Testis (tissue), 2 donors: ENCODE measurements at regions not wholly inside any gene's neighbourhood (a gene's known extent, or its start where the extent isn't known, plus 50 kb on each side); places are given as distances from the start of the nearest gene placed in this dataset.

Experiments
- DNase-seq: peaks from one replicate; pipeline ENCODE4 v3.0.0-alpha.2; 2019
- H3K27ac ChIP-seq, 2 donors: fragments of 200-600 bp; sonication (generic); one replicate each; pipeline ENCODE4 v1.5.1; 2019
- H3K27me3 ChIP-seq: fragments of 200-600 bp; sonication (generic); one replicate; pipeline ENCODE4 v1.5.1; 2019
- H3K36me3 ChIP-seq: fragments of 200-600 bp; sonication (generic); one replicate; pipeline ENCODE4 v1.5.1; 2017; ENCODE audit warnings: low read depth; ENCODE audit errors: missing control alignments
- H3K4me1 ChIP-seq: fragments of 200-600 bp; sonication (generic); one replicate; pipeline ENCODE4 v1.5.1; 2019
- H3K4me3 ChIP-seq, 2 donors: fragments of 200-600 bp; sonication (generic); one replicate each; pipeline ENCODE4 v1.5.1; 2017 to 2019
- H3K9me3 ChIP-seq: fragments of 200-600 bp; sonication (generic); one replicate; pipeline ENCODE4 v1.5.1; 2017
- POLR2A ChIP-seq: fragments of 450-650 bp; IDR thresholded peaks from one replicate; pipeline ENCODE4 v1.6.1; 2017; ENCODE audit warnings: antibody characterized with exemption, mild to moderate bottlenecking, moderate library complexity
- WGBS, 2 donors: methylation state at CpG; one replicate each; pipeline ENCODE4 v1.1.5; 2018; 5-methylcytosine and 5-hydroxymethylcytosine counted together
- intact Hi-C: fragments of 100-400 bp; cut with DNase I; formaldehyde crosslinking; loops from one replicate; pipeline ENCODE4 v1.15.1; 2023; ENCODE audit warnings: low total_unique reads
- TF ChIP-seq, protein P1 (sequence below), 3 experiments: fragments of 450-650 bp in 2 of 3; fragments of 200-600 bp in 1 of 3; sonication (generic) in 1 of 3; IDR thresholded peaks; one replicate each; pipeline ENCODE4 v1.5.1; 2016 to 2019; ENCODE audit warnings: antibody characterized with exemption in 3 of 3, mild to moderate bottlenecking in 2 of 3, moderate library complexity in 1 of 3

DNA sequence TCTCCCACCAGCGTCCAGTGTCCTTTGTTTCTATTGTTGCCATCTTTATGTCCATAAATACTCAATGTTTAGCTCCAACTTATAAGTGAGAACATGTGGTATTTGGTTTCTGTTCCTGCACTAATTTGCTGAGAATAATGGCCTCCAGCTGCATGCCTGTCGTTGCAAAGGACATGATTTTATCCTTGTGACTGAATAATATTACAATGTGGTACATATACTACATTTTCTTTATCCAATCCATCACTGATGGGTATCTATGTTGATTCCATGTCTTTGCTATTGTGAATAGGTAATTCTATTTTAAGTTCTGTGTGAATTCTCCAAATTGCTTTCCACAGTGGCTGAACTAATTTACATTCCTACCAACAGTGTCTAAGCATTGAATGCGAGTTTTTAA is 578.6 kb upstream of the CA10 start:
- no peak for DNase-seq
- WGBS, 2 donors: 87 to 89% methylated on average over 3 of the region's 3 CpGs
- intact Hi-C loops: no loop called here

DNA sequence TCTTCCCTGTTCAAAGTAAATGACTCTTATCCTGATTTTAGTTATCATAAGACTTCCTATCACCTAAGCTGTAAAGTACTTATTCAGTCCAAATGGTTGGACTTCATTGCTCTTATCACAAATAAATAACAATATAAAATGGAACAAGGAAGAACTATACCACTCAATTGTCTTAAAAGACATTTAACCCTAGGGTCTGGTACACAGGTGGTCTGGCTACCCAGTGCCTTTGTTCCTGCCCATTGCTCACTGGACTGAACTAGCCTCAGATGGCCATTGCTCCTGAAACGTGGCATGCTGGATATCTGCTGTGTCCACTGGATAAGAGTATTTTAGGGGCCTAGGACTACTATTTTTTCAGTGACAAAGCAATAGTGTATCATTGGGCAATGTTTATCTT is 574.3 kb upstream of the CA10 start:
- Histone ChIP-seq H3K4me1 (no peaks in the 10 kb centered on the region), H3K27me3 (no peaks in the 10 kb centered on the region), H3K9me3 (no peaks in the 10 kb centered on the region), H3K36me3 (no peaks in the 10 kb centered on the region), H3K4me3 (no peak overlapping the region), H3K27ac (no peak overlapping the region)
- intact Hi-C loops: no loop called here
- DNase-seq: no peak
- 63 to 82% methylated on average over 1 of the region's 1 CpG for WGBS, 2 donors
- TF ChIP-seq, protein P1, sequence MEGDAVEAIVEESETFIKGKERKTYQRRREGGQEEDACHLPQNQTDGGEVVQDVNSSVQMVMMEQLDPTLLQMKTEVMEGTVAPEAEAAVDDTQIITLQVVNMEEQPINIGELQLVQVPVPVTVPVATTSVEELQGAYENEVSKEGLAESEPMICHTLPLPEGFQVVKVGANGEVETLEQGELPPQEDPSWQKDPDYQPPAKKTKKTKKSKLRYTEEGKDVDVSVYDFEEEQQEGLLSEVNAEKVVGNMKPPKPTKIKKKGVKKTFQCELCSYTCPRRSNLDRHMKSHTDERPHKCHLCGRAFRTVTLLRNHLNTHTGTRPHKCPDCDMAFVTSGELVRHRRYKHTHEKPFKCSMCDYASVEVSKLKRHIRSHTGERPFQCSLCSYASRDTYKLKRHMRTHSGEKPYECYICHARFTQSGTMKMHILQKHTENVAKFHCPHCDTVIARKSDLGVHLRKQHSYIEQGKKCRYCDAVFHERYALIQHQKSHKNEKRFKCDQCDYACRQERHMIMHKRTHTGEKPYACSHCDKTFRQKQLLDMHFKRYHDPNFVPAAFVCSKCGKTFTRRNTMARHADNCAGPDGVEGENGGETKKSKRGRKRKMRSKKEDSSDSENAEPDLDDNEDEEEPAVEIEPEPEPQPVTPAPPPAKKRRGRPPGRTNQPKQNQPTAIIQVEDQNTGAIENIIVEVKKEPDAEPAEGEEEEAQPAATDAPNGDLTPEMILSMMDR (IDR thresholded peaks at IDR 0.05): no peak
- TF ChIP-seq POLR2A: no peak

More for the DNA sequence above, 578.6 kb upstream of the CA10 start:
- Histone ChIP-seq H3K9me3 (no peaks in the 10 kb centered on the region), H3K36me3 (no peaks in the 10 kb centered on the region), H3K4me3 (no peak overlapping the region), H3K27me3 (no peaks in the 10 kb centered on the region), H3K4me1 (no peaks in the 10 kb centered on the region), H3K27ac (no peak overlapping the region)
- no peak for TF ChIP-seq POLR2A
- TF ChIP-seq, protein P1 (IDR thresholded peaks at IDR 0.05): no peak

DNA sequence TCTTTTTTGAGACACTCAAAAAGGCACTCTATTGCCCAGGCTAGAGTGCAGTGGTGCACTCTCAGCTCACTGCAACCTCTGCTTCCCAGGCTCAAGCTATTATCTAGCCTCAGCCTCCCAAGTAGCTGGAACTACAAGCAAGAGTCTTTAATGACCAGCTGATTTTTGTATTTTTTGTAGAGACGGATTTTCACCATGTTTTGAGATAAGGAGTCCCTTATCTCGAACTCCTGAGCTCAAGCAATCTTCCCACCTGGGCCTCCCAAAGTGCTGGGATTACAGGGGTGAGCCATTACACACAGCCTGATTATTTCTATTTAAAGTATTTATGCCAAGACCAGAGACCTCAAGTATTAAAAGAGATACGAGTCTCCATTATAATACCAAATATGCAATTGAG is 566.1 kb upstream of the CA10 start:
- H3K4me3 ChIP-seq: no peak overlapping the region
- H3K36me3 ChIP-seq: no peaks in the 10 kb centered on the region
- intact Hi-C loops: no loop called here
- 46 to 52% methylated on average over 3 of the region's 3 CpGs for WGBS, 2 donors
- DNase-seq: no peak
- no peaks in the 10 kb centered on the region for H3K9me3 ChIP-seq
- H3K27ac ChIP-seq: no peak overlapping the region
- no peaks in the 10 kb centered on the region for H3K27me3 ChIP-seq
- no peaks in the 10 kb centered on the region for H3K4me1 ChIP-seq
- TF ChIP-seq POLR2A: no peak
- TF ChIP-seq, protein P1 (IDR thresholded peaks at IDR 0.05): no peak

DNA sequence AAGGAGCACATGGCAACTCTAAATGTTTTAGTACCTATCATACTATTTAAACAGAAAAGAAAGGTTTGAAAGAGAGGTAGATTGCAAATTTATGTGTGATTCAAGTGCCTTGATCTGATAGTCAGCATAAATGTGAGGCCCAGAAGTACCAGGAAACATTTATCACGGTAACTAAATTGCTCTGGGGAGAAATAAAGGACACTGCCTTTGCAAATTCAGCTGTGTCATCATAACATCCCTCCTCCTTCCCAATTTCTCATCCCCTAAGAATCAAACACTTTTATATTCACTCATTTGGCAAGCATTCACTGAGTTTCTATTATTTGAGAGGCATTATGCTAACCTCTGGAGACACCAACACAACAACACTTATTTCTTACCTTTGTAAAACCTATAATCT is 563.4 kb upstream of the CA10 start:
- Histone ChIP-seq H3K4me1 (no peaks in the 10 kb centered on the region), H3K36me3 (no peaks in the 10 kb centered on the region), H3K27ac (no peak overlapping the region), H3K4me3 (no peak overlapping the region), H3K9me3 (no peaks in the 10 kb centered on the region), H3K27me3 (no peaks in the 10 kb centered on the region)
- 64 to 72% methylated on average over 1 of the region's 1 CpG for WGBS, 2 donors
- intact Hi-C loops: no loop called here
- DNase-seq: no peak
- no peak for TF ChIP-seq POLR2A
- TF ChIP-seq, protein P1 (IDR thresholded peaks at IDR 0.05): no peak

DNA sequence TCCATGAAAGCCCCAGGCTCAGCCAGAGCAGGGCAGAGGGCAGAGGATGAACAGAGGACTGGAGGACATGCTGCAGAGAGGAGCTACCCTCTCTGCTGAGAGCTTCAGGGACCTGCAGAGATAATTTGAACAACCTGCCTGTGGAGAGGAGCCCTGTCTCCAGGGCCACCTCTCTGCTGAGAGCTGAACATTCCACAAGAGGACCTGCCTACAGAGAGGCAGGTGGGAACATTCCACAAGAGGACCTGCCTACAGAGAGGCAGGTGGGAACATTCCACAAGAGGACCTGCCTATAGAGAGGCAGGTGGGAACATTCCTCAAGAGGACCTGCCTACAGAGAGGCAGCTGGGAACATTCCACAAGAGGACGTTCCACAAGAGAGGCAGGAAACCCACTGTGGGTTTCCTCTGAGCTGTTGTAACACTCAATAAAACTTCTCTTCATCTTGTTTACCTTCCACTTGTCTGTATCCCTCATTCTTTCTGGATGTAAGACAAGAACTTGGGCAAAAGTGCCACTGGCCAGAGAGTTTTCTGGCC is 551.9 kb upstream of the CA10 start:
- Histone ChIP-seq H3K4me3 (no peak overlapping the region), H3K4me1 (no peaks in the 10 kb centered on the region), H3K27me3 (no peaks in the 10 kb centered on the region), H3K9me3 (no peaks in the 10 kb centered on the region), H3K36me3 (no peaks in the 10 kb centered on the region), H3K27ac (no peak overlapping the region)
- intact Hi-C loops: no loop called here
- WGBS, 2 donors: 52 to 76% methylated on average over 1 of the region's 1 CpG
- TF ChIP-seq, protein P1 (IDR thresholded peaks at IDR 0.05): no peak
- TF ChIP-seq POLR2A: no peak
- DNase-seq: no peak
